SK-N-SH (cell line): ENCODE measurements at regions not wholly inside any gene's neighbourhood (a gene's known extent, or its start where the extent isn't known, plus 50 kb on each side); places are given as distances from the start of the nearest gene placed in this dataset.

Source experiments
- CTCF ChIP-seq: fragments of 200-600 bp; sonication (generic); IDR thresholded peaks from 2 replicates; pipeline ENCODE4 v1.6.1; 2017; ENCODE audit warnings: antibody characterized with exemption, mild to moderate bottlenecking, moderate library complexity
- EZH2phosphoT487 ChIP-seq: fragments of 200-600 bp; sonication (generic); IDR thresholded peaks from 2 replicates; pipeline ENCODE4 v1.6.1; 2017; ENCODE audit warnings: low read depth, mixed run types, mild to moderate bottlenecking, antibody characterized with exemption, moderate library complexity, borderline replicate concordance
- FOXM1 ChIP-seq: IDR thresholded peaks from 2 replicates; pipeline ENCODE4 v1.4.0; 2012; ENCODE audit warnings: low read depth, mild to moderate bottlenecking
- JUND ChIP-seq: IDR thresholded peaks from 2 replicates; pipeline ENCODE4 v1.4.0; 2012
- MAX ChIP-seq: IDR thresholded peaks from 2 replicates; pipeline ENCODE4 v1.4.0; 2012; ENCODE audit warnings: low read depth
- POLR2AphosphoS5 ChIP-seq: IDR thresholded peaks from 2 replicates; pipeline ENCODE4 v1.6.1; 2012; ENCODE audit warnings: low read depth, low read length
- RCOR1 ChIP-seq: fragments of 150-350 bp; IDR thresholded peaks from 2 replicates; pipeline ENCODE4 v1.6.1; 2017; ENCODE audit warnings: antibody characterized with exemption, low read length
- REST ChIP-seq: IDR thresholded peaks from 2 replicates; pipeline ENCODE4 v1.6.1; 2012; ENCODE audit warnings: mild to moderate bottlenecking, low read depth, low read length, moderate library complexity
- RFX5 ChIP-seq: IDR thresholded peaks from 2 replicates; pipeline ENCODE4 v1.6.1; 2012; ENCODE audit warnings: mild to moderate bottlenecking, improper control_type of control experiment, low read length
- SIN3A ChIP-seq: IDR thresholded peaks from 2 replicates; pipeline ENCODE4 v1.6.1; 2012; ENCODE audit warnings: low read depth, mild to moderate bottlenecking, low read length, moderate library complexity, borderline replicate concordance
- TAF1 ChIP-seq: IDR thresholded peaks from 2 replicates; pipeline ENCODE4 v1.6.1; 2012; ENCODE audit warnings: low read depth, mild to moderate bottlenecking, low read length, moderate library complexity, borderline replicate concordance
- TCF12 ChIP-seq: IDR thresholded peaks from 2 replicates; pipeline ENCODE4 v1.4.0; 2012

- no peak for TF ChIP-seq TAF1
- TF ChIP-seq CTCF = no peak
- no peak for TF ChIP-seq SIN3A
- TF ChIP-seq EZH2phosphoT487 = no peak
- no peak for TF ChIP-seq RFX5
- no peak for TF ChIP-seq REST
- TF ChIP-seq TCF12 = no peak
- no peak for TF ChIP-seq JUND
- no peak for TF ChIP-seq FOXM1
- no peak for TF ChIP-seq MAX
- TF ChIP-seq POLR2AphosphoS5 = no peak
- no peak for TF ChIP-seq RCOR1
These were observed 131.6 kb downstream of the CBLL2 start for GRCh38 chrX:22404297-22404696.
